HEK293T (cell line): ENCODE measurements at regions not wholly inside any gene's neighbourhood (a gene's known extent, or its start where the extent isn't known, plus 50 kb on each side); places are given as distances from the start of the nearest gene placed in this dataset.

Source experiments
- CTBP1 ChIP-seq: fragments of 450-650 bp; IDR thresholded peaks from 2 replicates; pipeline ENCODE4 v1.6.1; 2016; ENCODE audit warnings: borderline replicate concordance
- FOXA1 ChIP-seq: fragments of 450-650 bp; IDR thresholded peaks from 2 replicates; pipeline ENCODE4 v1.6.1; 2016; ENCODE audit warnings: mild to moderate bottlenecking
- FOXK2 ChIP-seq: fragments of 450-650 bp; IDR thresholded peaks from 2 replicates; pipeline ENCODE4 v1.6.1; 2016; ENCODE audit warnings: mild to moderate bottlenecking
- FOXM1 ChIP-seq: fragments of 450-650 bp; IDR thresholded peaks from 2 replicates; pipeline ENCODE4 v1.6.1; 2017; ENCODE audit warnings: mild to moderate bottlenecking, borderline replicate concordance
- HDGF ChIP-seq: fragments of 450-650 bp; IDR thresholded peaks from 2 replicates; pipeline ENCODE4 v1.6.1; 2017; ENCODE audit warnings: antibody characterized with exemption, borderline replicate concordance
- NFRKB ChIP-seq: fragments of 450-650 bp; IDR thresholded peaks from 2 replicates; pipeline ENCODE4 v1.6.1; 2016; ENCODE audit warnings: mild to moderate bottlenecking, moderate library complexity
- SP1 ChIP-seq: fragments of 450-650 bp; IDR thresholded peaks from 2 replicates; pipeline ENCODE4 v1.6.1; 2017
- SUZ12 ChIP-seq: fragments of 450-650 bp; IDR thresholded peaks from 2 replicates; pipeline ENCODE4 v1.6.1; 2016; ENCODE audit warnings: mild to moderate bottlenecking
- TARDBP ChIP-seq: fragments of 450-650 bp; IDR thresholded peaks from 2 replicates; pipeline ENCODE4 v1.6.1; 2016
- TF ChIP-seq, protein P1 (sequence below): fragments of 450-650 bp; IDR thresholded peaks from 2 replicates; pipeline ENCODE4 v1.6.1; 2016

GRCh38 chr12:58090685-58091084 is 149.3 kb downstream of the ATP23 start:
- TF ChIP-seq FOXM1 (no peak), NFRKB (no peak), HDGF (no peak), SP1 (no peak), TARDBP (no peak), SUZ12 (no peak), CTBP1 (no peak), FOXK2 (no peak), FOXA1 (no peak)
- TF ChIP-seq, protein P1, sequence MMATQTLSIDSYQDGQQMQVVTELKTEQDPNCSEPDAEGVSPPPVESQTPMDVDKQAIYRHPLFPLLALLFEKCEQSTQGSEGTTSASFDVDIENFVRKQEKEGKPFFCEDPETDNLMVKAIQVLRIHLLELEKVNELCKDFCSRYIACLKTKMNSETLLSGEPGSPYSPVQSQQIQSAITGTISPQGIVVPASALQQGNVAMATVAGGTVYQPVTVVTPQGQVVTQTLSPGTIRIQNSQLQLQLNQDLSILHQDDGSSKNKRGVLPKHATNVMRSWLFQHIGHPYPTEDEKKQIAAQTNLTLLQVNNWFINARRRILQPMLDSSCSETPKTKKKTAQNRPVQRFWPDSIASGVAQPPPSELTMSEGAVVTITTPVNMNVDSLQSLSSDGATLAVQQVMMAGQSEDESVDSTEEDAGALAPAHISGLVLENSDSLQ, result no peak
